ENCODE measurements at regions not wholly inside any gene's neighbourhood (a gene's known extent, or its start where the extent isn't known, plus 50 kb on each side); places are given as distances from the start of the nearest gene placed in this dataset.

- no peak for TF ChIP-seq CTCF (IDR thresholded peaks at IDR 0.05; ENCODE audit: poor library complexity)
- no peak for TF ChIP-seq EZH2 (IDR thresholded peaks at IDR 0.05; ENCODE audit: borderline replicate concordance)
- TF ChIP-seq EZH2phosphoT487 (IDR thresholded peaks at IDR 0.05; ENCODE audit: low read depth, severe bottlenecking, unreplicated experiment), result no peak
Observed at GRCh38 chr7:50837965-50838364, 55.3 kb upstream of the GRB10 start.

GRCh38 chr7:50836646-50837045 is 54.0 kb upstream of the GRB10 start:
- Histone ChIP-seq H2AFZ (no peak overlapping the region), H4K20me1 (ENCODE audit: insufficient read depth, poor library complexity, severe bottlenecking) (no peaks in the 10 kb centered on the region), H3K4me1 (ENCODE audit: insufficient read depth) (peaks cover 4% of the 10 kb centered on the region), H3K27ac (no peak overlapping the region), H3K9me2 (replicated peaks; ENCODE audit: insufficient read depth) (no peaks in the 10 kb centered on the region), H3K79me2 (no peaks in the 10 kb centered on the region), H3K4me3 (no peak overlapping the region), H3K4me2 (no peak overlapping the region), H3K27me3 (no peaks in the 10 kb centered on the region), H3K9me3 (ENCODE audit: low read depth) (no peaks in the 10 kb centered on the region), H3K36me3 (replicated peaks; ENCODE audit: insufficient read depth, low read depth) (no peaks in the 10 kb centered on the region)
- WGBS (ENCODE audit: low lambda C conversion rate, missing lambda C conversion rate), result 85% methylated on average over 2 of the region's 2 CpGs
- DNase-seq (ENCODE audit: low spot score), result no peak
- TF ChIP-seq EZH2phosphoT487 (IDR thresholded peaks at IDR 0.05; ENCODE audit: low read depth, severe bottlenecking, unreplicated experiment) (no peak), EZH2 (IDR thresholded peaks at IDR 0.05; ENCODE audit: borderline replicate concordance) (no peak), CTCF (IDR thresholded peaks at IDR 0.05; ENCODE audit: poor library complexity) (no peak)

More at GRCh38 chr7:50837965-50838364, 55.3 kb upstream of the GRB10 start:
- Histone ChIP-seq H3K4me2 (no peak overlapping the region), H3K36me3 (replicated peaks; ENCODE audit: insufficient read depth, low read depth) (no peaks in the 10 kb centered on the region), H3K27ac (no peak overlapping the region), H3K9me3 (ENCODE audit: low read depth) (no peaks in the 10 kb centered on the region), H3K27me3 (no peaks in the 10 kb centered on the region), H3K4me1 (ENCODE audit: insufficient read depth) (peaks cover 4% of the 10 kb centered on the region), H3K9me2 (replicated peaks; ENCODE audit: insufficient read depth) (no peaks in the 10 kb centered on the region), H2AFZ (no peak overlapping the region), H3K4me3 (no peak overlapping the region), H4K20me1 (ENCODE audit: insufficient read depth, poor library complexity, severe bottlenecking) (no peaks in the 10 kb centered on the region), H3K79me2 (no peaks in the 10 kb centered on the region)
- 88% methylated on average over 11 of the region's 11 CpGs for WGBS (ENCODE audit: low lambda C conversion rate, missing lambda C conversion rate)
- no peak for DNase-seq (ENCODE audit: low spot score)

- Histone ChIP-seq H4K20me1 (ENCODE audit: insufficient read depth, poor library complexity, severe bottlenecking) (no peaks in the 10 kb centered on the region), H3K79me2 (no peaks in the 10 kb centered on the region), H3K36me3 (replicated peaks; ENCODE audit: insufficient read depth, low read depth) (no peaks in the 10 kb centered on the region), H3K4me3 (no peak overlapping the region), H2AFZ (no peak overlapping the region), H3K27me3 (no peaks in the 10 kb centered on the region), H3K27ac (no peak overlapping the region), H3K4me2 (no peak overlapping the region), H3K9me3 (ENCODE audit: low read depth) (no peaks in the 10 kb centered on the region), H3K4me1 (ENCODE audit: insufficient read depth) (peaks cover 4% of the 10 kb centered on the region), H3K9me2 (replicated peaks; ENCODE audit: insufficient read depth) (no peaks in the 10 kb centered on the region)
- 89% methylated on average over 2 of the region's 2 CpGs for WGBS (ENCODE audit: low lambda C conversion rate, missing lambda C conversion rate)
- TF ChIP-seq CTCF (IDR thresholded peaks at IDR 0.05; ENCODE audit: poor library complexity), result no peak
- no peak for TF ChIP-seq EZH2 (IDR thresholded peaks at IDR 0.05; ENCODE audit: borderline replicate concordance)
- TF ChIP-seq EZH2phosphoT487 (IDR thresholded peaks at IDR 0.05; ENCODE audit: low read depth, severe bottlenecking, unreplicated experiment), result no peak
- DNase-seq (ENCODE audit: low spot score), result no peak
Observed at GRCh38 chr7:50835156-50835555, 52.5 kb upstream of the GRB10 start.

- H3K9me3 ChIP-seq (ENCODE audit: low read depth), result no peaks in the 10 kb centered on the region
- no peaks in the 10 kb centered on the region for H3K79me2 ChIP-seq
- no peak overlapping the region for H2AFZ ChIP-seq
- no peak overlapping the region for H3K27ac ChIP-seq
- no peaks in the 10 kb centered on the region for H3K36me3 ChIP-seq (replicated peaks; ENCODE audit: insufficient read depth, low read depth)
- no peak for TF ChIP-seq EZH2 (IDR thresholded peaks at IDR 0.05; ENCODE audit: borderline replicate concordance)
- TF ChIP-seq CTCF (IDR thresholded peaks at IDR 0.05; ENCODE audit: poor library complexity), result no peak
- TF ChIP-seq EZH2phosphoT487 (IDR thresholded peaks at IDR 0.05; ENCODE audit: low read depth, severe bottlenecking, unreplicated experiment), result no peak
- no peaks in the 10 kb centered on the region for H3K9me2 ChIP-seq (replicated peaks; ENCODE audit: insufficient read depth)
- peaks cover 4% of the 10 kb centered on the region for H3K4me1 ChIP-seq (ENCODE audit: insufficient read depth)
- 89% methylated on average over 6 of the region's 6 CpGs for WGBS (ENCODE audit: low lambda C conversion rate, missing lambda C conversion rate)
- H3K4me3 ChIP-seq, result no peak overlapping the region
- no peaks in the 10 kb centered on the region for H3K27me3 ChIP-seq
- DNase-seq (ENCODE audit: low spot score), result no peak
- H3K4me2 ChIP-seq, result no peak overlapping the region
- no peaks in the 10 kb centered on the region for H4K20me1 ChIP-seq (ENCODE audit: insufficient read depth, poor library complexity, severe bottlenecking)
Observed at GRCh38 chr7:50834679-50835078, 52.0 kb upstream of the GRB10 start.
